ENCODE measurements at regions not wholly inside any gene's neighbourhood (a gene's known extent, or its start where the extent isn't known, plus 50 kb on each side); places are given as distances from the start of the nearest gene placed in this dataset.

DNA sequence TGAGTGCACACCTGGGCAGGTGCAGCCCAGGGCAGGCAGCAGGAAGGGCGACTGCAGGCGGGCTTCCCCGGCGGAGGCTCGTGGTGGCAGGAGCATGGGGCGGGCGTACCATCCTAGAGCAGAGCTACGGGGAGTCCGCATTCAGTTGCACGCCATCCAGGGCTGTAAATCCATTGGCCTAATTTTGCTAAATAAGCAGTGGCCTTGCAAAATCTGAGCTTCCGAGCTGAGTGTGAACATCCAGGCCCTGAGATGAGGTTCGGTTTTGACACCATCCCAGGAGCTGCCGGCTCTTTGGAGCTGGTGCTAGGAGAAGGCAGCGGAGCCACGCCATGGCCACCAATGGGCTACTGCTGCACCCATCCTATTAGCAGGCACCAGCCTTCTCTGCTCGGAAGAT, 664.8 kb downstream of the BRD1 start:
- H3K9ac ChIP-seq (ENCODE audit: low read length) = no peak overlapping the region
- H3K27ac ChIP-seq (ENCODE audit: low read length) = no peak overlapping the region
- H3F3A ChIP-seq (ENCODE audit: low read length, unreplicated experiment) = no peaks in the 10 kb centered on the region
- no peak overlapping the region for H3K4me2 ChIP-seq (ENCODE audit: low read length)
- ATAC-seq = no peak
- no peaks in the 10 kb centered on the region for H3K9me2 ChIP-seq (replicated peaks; ENCODE audit: low read length)
- H3K36me3 ChIP-seq (ENCODE audit: low read depth, low read length) = no peaks in the 10 kb centered on the region
- CTCF ChIA-PET = no interaction called here
- no peaks in the 10 kb centered on the region for H3K79me2 ChIP-seq (ENCODE audit: low read length)
- no peaks in the 10 kb centered on the region for H3K27me3 ChIP-seq (ENCODE audit: low read length)
- H3K9me3 ChIP-seq (ENCODE audit: low read length) = no peaks in the 10 kb centered on the region
- POLR2A ChIA-PET (ENCODE audit: unreplicated experiment) = no interaction called here
- no peak overlapping the region for H2AFZ ChIP-seq (ENCODE audit: low read length)
- TF ChIP-seq EZH2 (IDR thresholded peaks at IDR 0.05; ENCODE audit: low read length, unreplicated experiment) (no peak), EZH2phosphoT487 (IDR thresholded peaks at IDR 0.05; ENCODE audit: borderline replicate concordance, low read length) (no peak)
- TF ChIP-seq, protein P1, sequence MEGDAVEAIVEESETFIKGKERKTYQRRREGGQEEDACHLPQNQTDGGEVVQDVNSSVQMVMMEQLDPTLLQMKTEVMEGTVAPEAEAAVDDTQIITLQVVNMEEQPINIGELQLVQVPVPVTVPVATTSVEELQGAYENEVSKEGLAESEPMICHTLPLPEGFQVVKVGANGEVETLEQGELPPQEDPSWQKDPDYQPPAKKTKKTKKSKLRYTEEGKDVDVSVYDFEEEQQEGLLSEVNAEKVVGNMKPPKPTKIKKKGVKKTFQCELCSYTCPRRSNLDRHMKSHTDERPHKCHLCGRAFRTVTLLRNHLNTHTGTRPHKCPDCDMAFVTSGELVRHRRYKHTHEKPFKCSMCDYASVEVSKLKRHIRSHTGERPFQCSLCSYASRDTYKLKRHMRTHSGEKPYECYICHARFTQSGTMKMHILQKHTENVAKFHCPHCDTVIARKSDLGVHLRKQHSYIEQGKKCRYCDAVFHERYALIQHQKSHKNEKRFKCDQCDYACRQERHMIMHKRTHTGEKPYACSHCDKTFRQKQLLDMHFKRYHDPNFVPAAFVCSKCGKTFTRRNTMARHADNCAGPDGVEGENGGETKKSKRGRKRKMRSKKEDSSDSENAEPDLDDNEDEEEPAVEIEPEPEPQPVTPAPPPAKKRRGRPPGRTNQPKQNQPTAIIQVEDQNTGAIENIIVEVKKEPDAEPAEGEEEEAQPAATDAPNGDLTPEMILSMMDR (conservative IDR thresholded peaks at IDR 0.05; ENCODE audit: low read depth, low read length) = no peak
- H3K4me3 ChIP-seq (ENCODE audit: low read length) = no peak overlapping the region
- no peaks in the 10 kb centered on the region for H3K4me1 ChIP-seq (ENCODE audit: insufficient read depth, low read length)
- no TSS peak for BruUV-seq (replicated peaks)
- intact Hi-C loops (cut with micrococcal nuclease) = no loop called here
- DNase-seq = no peak
- H4K20me1 ChIP-seq (ENCODE audit: low read length) = no peaks in the 10 kb centered on the region

DNA sequence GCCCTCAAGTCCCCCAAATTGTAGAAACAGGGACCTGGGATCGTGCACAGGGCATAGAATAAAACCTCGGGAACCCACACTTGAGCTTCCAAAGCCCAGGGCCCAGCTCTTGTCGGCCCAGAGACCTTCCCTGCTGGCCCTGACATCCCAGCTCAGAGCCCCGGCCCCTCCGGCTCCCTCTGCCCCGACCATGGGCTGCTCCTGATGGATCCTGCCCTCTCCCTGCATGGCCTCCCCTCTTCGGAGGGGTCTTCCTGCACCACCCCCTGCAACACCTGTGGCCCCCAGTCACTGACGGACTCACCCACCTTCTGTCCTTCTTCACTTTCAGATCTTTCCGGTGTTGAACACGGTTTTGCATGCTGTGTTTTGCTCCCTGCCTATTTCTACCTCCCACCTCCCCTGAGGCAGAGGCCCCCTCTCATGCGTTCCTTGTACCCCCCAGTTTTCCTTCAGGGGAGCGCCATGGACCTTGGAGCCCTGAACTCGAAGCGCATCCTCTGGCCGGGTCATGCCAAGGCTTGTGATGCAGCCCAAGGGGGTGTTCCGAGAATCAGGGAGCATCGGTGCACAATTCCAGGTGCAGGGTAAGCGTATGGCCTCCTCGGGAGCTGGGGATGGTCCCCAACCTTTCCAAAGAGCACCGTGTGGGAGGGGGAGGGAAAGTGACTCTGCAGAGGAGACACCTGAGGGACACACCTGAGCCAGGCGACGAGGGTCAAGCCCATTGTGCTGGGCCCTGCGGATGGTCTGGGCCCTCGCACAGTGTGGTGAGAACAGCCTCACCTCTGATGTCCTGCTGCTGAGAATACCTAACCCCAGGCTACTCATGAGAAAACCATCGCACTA, 666.4 kb downstream of the BRD1 start:
- Histone ChIP-seq H3K36me3 (ENCODE audit: low read depth, low read length) (no peaks in the 10 kb centered on the region), H3K4me3 (ENCODE audit: low read length) (no peak overlapping the region), H3F3A (ENCODE audit: low read length, unreplicated experiment) (no peaks in the 10 kb centered on the region), H3K27me3 (ENCODE audit: low read length) (no peaks in the 10 kb centered on the region), H3K79me2 (ENCODE audit: low read length) (no peaks in the 10 kb centered on the region), H2AFZ (ENCODE audit: low read length) (no peak overlapping the region), H3K9ac (ENCODE audit: low read length) (no peak overlapping the region), H3K4me2 (ENCODE audit: low read length) (no peak overlapping the region), H3K9me2 (replicated peaks; ENCODE audit: low read length) (no peaks in the 10 kb centered on the region), H3K4me1 (ENCODE audit: insufficient read depth, low read length) (no peaks in the 10 kb centered on the region), H3K9me3 (ENCODE audit: low read length) (no peaks in the 10 kb centered on the region), H3K27ac (ENCODE audit: low read length) (no peak overlapping the region), H4K20me1 (ENCODE audit: low read length) (no peaks in the 10 kb centered on the region)
- POLR2A ChIA-PET (ENCODE audit: unreplicated experiment) = no interaction called here
- no peak for ATAC-seq
- no peak for DNase-seq
- intact Hi-C loops (cut with micrococcal nuclease) = no loop called here
- TF ChIP-seq, protein P1 (conservative IDR thresholded peaks at IDR 0.05; ENCODE audit: low read depth, low read length) = no peak
- TF ChIP-seq EZH2phosphoT487 (IDR thresholded peaks at IDR 0.05; ENCODE audit: borderline replicate concordance, low read length) = no peak
- CTCF ChIA-PET = no interaction called here
- no TSS peak for BruUV-seq (replicated peaks)

DNA sequence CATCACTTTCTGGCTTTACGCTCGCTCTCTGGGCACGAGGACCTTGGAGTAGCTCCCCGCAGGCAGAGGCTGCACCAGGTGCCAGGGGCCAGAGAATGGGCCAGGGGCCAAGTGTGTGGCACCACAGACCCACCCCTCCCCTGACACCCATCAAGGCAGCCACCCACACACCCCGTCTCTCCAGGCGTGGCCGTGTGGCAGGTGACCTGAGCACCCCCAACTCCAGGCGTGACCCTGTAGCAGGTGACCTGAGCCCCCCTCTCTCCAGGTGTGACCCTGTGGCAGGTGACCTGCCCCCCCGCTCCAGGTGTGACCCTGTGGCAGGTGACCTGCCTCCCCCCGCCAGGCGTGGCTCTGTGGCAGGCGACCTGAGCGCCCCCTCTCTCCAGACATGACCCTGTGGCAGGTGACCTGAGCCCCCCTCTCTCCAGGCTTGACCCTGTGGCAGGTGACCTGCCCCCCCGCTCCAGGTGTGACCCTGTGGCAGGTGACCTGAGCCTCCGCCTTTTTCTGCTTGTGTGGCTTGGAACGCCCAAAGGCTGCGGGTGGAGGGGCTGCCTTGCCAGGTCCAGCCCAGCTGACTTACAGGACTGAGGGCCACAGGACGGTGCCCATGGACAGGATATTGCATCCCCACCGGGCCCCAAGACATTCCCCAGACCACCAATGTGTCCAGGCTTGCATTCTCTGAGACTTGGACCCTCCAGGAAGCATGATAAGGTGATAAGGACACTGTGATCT, 667.2 kb downstream of the BRD1 start:
- ChIA-PET CTCF (no interaction called here), POLR2A (ENCODE audit: unreplicated experiment) (no interaction called here)
- no peak for ATAC-seq
- no peaks in the 10 kb centered on the region for H3K9me3 ChIP-seq (ENCODE audit: low read length)
- intact Hi-C loops (cut with micrococcal nuclease) = no loop called here
- TF ChIP-seq, protein P1 (conservative IDR thresholded peaks at IDR 0.05; ENCODE audit: low read depth, low read length) = no peak
- BruUV-seq (replicated peaks) = no TSS peak
- H3F3A ChIP-seq (ENCODE audit: low read length, unreplicated experiment) = no peaks in the 10 kb centered on the region
- no peaks in the 10 kb centered on the region for H3K27me3 ChIP-seq (ENCODE audit: low read length)
- H3K9me2 ChIP-seq (replicated peaks; ENCODE audit: low read length) = no peaks in the 10 kb centered on the region
- no peaks in the 10 kb centered on the region for H4K20me1 ChIP-seq (ENCODE audit: low read length)
- no peak overlapping the region for H3K4me3 ChIP-seq (ENCODE audit: low read length)
- no peaks in the 10 kb centered on the region for H3K36me3 ChIP-seq (ENCODE audit: low read depth, low read length)
- no peak overlapping the region for H2AFZ ChIP-seq (ENCODE audit: low read length)
- H3K27ac ChIP-seq (ENCODE audit: low read length) = no peak overlapping the region
- no peak overlapping the region for H3K4me2 ChIP-seq (ENCODE audit: low read length)
- DNase-seq = no peak
- H3K9ac ChIP-seq (ENCODE audit: low read length) = no peak overlapping the region
- no peaks in the 10 kb centered on the region for H3K4me1 ChIP-seq (ENCODE audit: insufficient read depth, low read length)
- no peaks in the 10 kb centered on the region for H3K79me2 ChIP-seq (ENCODE audit: low read length)

All from PC-3 (cell line).